GOT3 (cell line): ENCODE measurements at regions not wholly inside any gene's neighbourhood (a gene's known extent, or its start where the extent isn't known, plus 50 kb on each side); places are given as distances from the start of the nearest gene placed in this dataset.

Experiments used
- DNase-seq: peaks from one replicate; lab custom pipeline; 2025; ENCODE audit warnings: mixed read lengths; lab: John Stamatoyannopoulos, UW

GRCh38 chr3:117660941-117661817, 951.6 kb downstream of the TUSC7 start:
- DNase-seq = no peak

- DNase-seq = no peak
Measured at GRCh38 chr3:117661818-117662095, 952.2 kb downstream of the TUSC7 start.

GRCh38 chr3:117665296-117665695, 955.7 kb downstream of the TUSC7 start:
- DNase-seq = no peak

DNA sequence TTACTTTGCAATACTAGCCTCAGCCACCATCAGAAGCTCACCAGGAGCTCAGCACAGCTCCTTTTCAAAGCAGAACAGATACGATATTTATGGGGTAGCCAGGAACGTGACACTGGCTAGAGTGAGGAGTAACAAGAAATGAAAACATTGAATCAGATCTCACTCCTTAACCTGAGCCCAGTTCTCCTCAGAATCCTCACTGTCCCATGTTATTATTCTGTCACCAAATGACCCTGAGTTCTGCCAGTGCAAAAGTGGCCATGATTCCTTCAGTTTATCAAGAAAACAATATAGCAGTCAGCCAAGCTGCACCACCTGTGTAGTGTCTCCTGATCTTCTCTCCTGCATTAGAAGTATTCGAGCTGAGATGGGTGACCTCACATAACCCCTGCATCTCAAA, 956.7 kb downstream of the TUSC7 start:
- DNase-seq = no peak

DNA sequence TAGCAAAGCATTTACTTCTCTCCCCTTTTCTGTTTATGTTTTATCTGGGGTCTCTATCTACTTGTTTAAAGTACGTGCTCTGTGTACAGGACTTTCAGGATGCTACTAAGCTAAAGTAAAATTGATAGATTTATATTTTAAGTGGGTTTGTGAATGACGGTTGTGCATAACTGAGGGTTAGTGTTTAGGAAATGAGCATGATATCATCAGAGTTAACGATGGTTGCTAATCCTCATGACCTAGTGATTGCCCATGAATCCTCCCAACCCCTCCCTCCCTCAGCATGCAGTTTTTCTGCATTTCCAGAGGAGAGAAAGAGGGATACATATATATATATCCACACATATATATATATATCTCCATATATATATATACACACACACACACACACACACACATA, 957.2 kb downstream of the TUSC7 start:
- DNase-seq = no peak

GRCh38 chr3:117669774-117670173, 960.2 kb downstream of the TUSC7 start:
- no peak for DNase-seq

DNA sequence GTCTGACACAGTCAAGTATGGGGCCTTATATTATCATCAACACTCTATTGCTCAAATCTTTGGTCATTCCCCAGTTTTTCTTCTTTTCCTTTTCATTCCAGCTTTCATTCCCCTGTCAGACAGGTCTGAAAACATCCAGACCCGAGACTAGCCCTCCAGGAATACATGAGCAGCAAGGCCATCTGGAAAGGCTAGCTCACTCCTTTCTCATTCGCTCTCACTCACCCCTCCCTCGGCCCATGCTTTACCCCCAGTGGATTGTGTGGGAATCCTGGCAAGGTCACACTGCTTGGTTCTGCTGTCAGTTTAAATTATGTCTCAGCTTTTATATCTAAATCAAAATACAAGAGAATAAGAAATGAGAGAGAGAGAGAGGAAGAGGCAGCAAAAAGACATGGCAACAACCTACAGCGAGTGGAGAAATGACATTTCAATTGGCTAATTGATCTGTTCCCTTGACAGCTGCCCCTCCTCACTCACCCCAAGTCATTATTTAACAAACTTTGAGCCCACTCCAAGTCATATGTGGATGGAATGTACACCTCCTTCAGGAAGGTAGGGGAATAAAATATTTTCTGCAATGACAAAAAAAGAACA, 962.2 kb downstream of the TUSC7 start:
- DNase-seq = no peak

- no peak for DNase-seq
Measured at GRCh38 chr3:117674321-117674720, 964.7 kb downstream of the TUSC7 start.

DNA sequence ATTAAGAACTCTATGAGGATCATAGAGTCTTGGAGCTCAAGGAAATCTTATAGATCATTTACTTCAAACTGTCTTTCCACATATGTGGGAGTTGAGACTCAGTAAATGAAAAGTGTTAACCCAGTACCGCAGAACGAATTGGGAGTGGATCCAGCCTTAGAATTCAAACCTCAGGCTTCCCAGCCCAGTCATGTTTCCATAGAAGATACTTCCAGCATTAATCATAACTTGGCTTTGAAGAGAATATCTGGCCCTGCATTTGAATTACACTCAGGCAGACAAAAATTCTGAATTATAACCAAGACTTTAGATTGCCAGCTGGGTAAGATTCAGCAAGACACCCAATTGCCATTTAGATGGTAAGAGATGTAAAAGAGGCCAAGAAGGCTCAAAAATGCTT, 972.0 kb downstream of the TUSC7 start:
- DNase-seq = no peak

GRCh38 chr3:117687096-117687495, 977.5 kb downstream of the TUSC7 start:
- no peak for DNase-seq

DNA sequence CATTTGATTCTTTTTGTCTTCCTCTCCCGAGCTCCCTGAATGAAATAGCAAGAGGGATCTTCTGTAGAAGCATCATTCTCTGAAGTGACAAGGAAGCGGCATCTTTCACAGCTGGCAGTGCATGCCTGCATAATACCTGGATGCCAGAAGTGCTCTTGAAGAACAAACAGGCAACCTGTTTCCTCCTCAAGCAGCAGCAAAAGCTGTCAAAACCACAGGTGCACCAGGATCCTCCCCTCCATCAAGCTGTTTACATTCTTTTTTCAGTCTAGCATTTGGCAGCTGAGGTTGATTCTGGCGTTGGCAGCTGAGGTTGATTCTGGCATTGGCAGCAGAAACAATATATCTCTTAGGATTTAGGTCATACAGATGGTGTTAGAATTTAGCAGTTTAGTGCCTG, 979.0 kb downstream of the TUSC7 start:
- DNase-seq = no peak

GRCh38 chr3:117691526-117691925, 981.9 kb downstream of the TUSC7 start:
- no peak for DNase-seq

DNA sequence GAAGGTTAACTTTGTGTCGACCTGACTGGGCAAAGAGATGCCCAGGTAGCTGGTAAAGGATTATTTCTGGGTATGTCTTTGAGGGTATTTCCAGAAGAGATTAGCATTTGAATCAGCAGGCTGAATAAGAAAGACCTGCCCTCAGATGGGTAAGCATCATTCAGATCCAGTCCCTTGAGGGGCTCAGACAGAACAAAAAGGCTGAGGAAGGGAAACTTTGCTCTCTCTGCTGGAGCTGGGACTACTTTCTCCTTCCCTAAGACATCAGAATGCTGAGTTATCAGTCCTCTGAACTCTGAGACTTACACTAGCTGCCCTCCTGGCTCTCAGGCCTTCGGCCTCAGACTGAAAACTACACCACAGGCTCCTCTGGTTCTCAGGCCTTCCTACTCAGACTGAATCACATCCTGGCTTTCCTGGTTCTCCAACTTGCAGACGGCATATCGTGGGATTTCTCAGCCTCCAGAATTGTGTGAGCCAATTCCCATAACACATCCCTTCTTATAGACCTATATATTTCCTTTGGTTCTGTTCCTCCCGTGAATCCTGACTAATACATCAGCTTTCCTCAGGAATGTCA, 982.9 kb downstream of the TUSC7 start:
- DNase-seq = no peak

- no peak for DNase-seq
Measured at GRCh38 chr3:117695321-117695720, 985.7 kb downstream of the TUSC7 start.

DNA sequence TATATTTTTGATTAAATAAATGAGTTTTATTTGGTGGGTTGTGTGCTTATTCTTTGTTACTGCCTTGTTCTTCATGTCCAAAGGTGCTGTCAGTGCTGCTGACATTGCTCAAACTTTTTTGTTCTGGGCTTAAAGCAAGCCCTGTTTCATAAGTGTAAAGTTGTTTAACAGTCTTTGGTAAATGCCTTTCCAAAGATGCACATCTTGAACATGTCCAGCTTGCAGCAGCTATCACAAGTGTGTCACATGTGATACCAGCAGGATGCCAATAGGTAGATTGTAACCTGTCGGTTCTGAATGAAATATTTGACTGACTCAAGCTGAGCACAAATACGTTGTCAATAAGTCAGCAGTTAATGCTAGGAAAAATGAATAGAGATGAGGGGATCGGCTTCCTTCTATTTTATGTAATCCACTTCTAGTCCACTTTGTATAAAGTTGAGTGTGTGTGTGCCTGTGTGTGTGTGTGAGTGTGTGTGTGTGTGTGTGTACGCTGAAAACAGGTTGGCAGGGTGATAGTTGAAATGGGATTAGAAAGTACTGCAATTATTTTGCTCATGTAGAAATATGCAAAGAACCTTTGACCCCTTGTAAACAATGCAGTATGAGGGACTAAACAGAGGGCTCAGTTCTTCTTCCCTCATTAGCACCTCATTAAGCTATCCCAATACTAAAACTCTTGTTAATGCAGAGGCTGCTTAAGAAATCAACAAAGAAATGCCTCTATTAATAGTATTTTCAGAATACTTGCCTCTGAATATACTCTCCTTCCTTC, 986.5 kb downstream of the TUSC7 start:
- no peak for DNase-seq

- no peak for DNase-seq
Measured at GRCh38 chr3:117696851-117697407, 987.4 kb downstream of the TUSC7 start.

GRCh38 chr3:117699058-117699457, 989.5 kb downstream of the TUSC7 start:
- no peak for DNase-seq

DNA sequence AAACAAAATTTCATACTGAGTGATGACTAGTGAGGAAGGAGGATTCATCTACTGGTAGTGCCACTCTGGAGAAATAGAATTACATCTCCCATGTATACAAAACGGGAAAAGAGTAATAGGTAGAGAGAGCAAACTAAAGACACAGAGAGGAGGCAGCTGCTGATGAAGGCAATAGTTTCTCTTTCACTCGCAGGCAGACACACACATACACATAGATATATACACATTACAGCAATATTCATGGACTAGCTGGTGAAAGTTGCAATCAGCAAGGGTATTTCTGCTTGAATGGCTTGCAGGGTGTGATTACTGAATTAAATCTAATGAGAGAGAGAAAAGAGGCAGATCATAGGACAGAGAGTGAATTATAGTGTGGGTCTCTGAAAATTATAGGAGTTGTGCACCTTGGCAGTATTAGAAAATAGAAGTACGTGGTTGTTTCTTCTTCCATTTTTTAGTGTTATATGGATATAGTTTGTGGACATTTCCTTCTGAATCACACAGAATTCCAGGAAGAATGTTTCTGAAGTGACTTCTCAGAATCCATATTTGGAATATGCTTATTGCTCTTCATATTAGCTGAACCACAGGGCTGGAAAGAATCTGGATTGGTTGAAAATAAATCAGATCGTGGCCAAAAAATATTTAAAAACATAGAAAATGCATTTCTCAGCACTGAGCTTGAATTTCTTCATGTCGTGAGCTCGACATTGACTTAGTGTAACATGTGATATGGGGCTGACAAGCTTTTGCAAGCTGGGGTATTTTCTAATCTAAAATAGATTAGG, 991.2 kb downstream of the TUSC7 start:
- no peak for DNase-seq

GRCh38 chr3:117705011-117705410, 995.4 kb downstream of the TUSC7 start:
- no peak for DNase-seq

- DNase-seq = no peak
Measured at GRCh38 chr3:117706037-117706436, 996.5 kb downstream of the TUSC7 start.

- DNase-seq = no peak
Measured at GRCh38 chr3:117706756-117707155, 997.2 kb downstream of the TUSC7 start.

- DNase-seq = no peak
Measured at GRCh38 chr3:117708601-117709000, 999.0 kb downstream of the TUSC7 start.
